Prostate gland (tissue), 2 donors: ENCODE measurements at regions not wholly inside any gene's neighbourhood (a gene's known extent, or its start where the extent isn't known, plus 50 kb on each side); places are given as distances from the start of the nearest gene placed in this dataset.

Experiments used
- POLR2A ChIP-seq: fragments of 450-650 bp; IDR thresholded peaks from one replicate; pipeline ENCODE4 v1.6.1; 2016; ENCODE audit warnings: antibody characterized with exemption, mild to moderate bottlenecking
- POLR2AphosphoS5 ChIP-seq: sonication (generic); formaldehyde crosslinking; IDR thresholded peaks from one replicate; pipeline ENCODE4 v1.6.1; 2017; ENCODE audit warnings: antibody characterized with exemption
- TF ChIP-seq, protein P1 (sequence below), 4 experiments: fragments of 200-600 bp in 2 of 4; fragments of 450-650 bp in 2 of 4; sonication (generic) in 2 of 4; IDR thresholded peaks; 1 replicate in 3 of 4; 2 replicates in 1 of 4; pipeline ENCODE4 v1.5.1; 2016 to 2019; ENCODE audit warnings: antibody characterized with exemption in 4 of 4, mild to moderate bottlenecking in 2 of 4, moderate library complexity in 2 of 4

DNA sequence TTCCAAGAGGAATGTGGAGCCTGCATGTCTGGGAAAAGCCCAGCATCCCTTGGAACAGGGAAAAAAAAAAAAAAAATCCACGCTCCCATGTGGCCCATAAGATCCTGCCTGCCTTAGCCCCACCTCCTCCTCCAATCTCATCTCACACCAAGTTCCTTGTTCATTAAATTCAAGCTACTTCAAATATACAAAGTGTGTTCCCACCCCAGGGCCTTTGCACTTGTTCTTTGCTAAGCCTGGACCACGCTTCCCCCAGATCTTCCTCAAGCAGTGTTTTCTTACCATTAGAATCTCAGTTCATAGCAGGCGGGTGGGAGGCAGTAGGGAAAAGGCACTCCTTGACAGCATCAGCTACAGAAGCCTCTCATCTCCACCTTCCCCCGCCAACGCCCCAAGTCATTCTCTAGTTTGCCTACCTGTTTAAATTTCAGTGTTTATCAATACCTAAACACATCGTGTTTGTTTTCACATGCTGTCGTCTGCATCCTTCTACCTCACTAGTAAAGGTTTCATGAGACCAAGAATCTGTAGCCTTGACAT is 262.8 kb downstream of the FGFR2 start:
- TF ChIP-seq POLR2A: no peak
- TF ChIP-seq, protein P1, sequence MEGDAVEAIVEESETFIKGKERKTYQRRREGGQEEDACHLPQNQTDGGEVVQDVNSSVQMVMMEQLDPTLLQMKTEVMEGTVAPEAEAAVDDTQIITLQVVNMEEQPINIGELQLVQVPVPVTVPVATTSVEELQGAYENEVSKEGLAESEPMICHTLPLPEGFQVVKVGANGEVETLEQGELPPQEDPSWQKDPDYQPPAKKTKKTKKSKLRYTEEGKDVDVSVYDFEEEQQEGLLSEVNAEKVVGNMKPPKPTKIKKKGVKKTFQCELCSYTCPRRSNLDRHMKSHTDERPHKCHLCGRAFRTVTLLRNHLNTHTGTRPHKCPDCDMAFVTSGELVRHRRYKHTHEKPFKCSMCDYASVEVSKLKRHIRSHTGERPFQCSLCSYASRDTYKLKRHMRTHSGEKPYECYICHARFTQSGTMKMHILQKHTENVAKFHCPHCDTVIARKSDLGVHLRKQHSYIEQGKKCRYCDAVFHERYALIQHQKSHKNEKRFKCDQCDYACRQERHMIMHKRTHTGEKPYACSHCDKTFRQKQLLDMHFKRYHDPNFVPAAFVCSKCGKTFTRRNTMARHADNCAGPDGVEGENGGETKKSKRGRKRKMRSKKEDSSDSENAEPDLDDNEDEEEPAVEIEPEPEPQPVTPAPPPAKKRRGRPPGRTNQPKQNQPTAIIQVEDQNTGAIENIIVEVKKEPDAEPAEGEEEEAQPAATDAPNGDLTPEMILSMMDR (IDR thresholded peaks at IDR 0.05): no peak
- no peak for TF ChIP-seq POLR2AphosphoS5
